SU-DHL-6 (cell line): ENCODE measurements at regions not wholly inside any gene's neighbourhood (a gene's known extent, or its start where the extent isn't known, plus 50 kb on each side); places are given as distances from the start of the nearest gene placed in this dataset.

Experiments used
- EZH2phosphoT487 ChIP-seq: fragments of 200-600 bp; sonication (generic), shearing (Covaris generic); conservative IDR thresholded peaks from 2 replicates; pipeline ENCODE4 v1.6.1; 2018; ENCODE audit warnings: mild to moderate bottlenecking, antibody characterized with exemption, low read length, moderate library complexity, mixed read lengths
- TF ChIP-seq, protein P1 (sequence below): fragments of 200-600 bp; sonication (generic); IDR thresholded peaks from one replicate; pipeline ENCODE4 v1.5.1; 2017; ENCODE audit warnings: antibody characterized with exemption, mild to moderate bottlenecking, low read length, moderate library complexity; ENCODE audit not compliant: insufficient read depth, poor library complexity, severe bottlenecking

DNA sequence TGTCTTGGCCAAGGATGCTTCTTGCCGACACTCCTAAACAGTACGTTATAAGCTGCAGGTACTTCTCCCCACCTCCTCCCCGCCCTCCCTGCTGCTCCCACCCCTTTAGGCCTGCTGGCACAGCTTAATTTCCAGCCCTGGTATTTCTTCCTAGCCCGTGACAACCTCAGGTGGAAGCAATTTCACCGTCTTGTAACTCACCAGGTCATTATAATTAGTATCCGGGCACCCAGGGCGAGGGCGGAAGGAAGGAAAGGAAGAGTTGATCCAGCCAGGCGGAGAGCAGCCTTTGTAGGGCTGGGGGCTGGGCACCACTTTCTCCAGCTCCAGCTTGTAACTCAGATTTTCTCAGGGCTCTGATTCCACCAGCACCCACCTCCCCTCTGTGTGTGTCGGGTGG is 153.5 kb upstream of the CSF3R start:
- TF ChIP-seq, protein P1, sequence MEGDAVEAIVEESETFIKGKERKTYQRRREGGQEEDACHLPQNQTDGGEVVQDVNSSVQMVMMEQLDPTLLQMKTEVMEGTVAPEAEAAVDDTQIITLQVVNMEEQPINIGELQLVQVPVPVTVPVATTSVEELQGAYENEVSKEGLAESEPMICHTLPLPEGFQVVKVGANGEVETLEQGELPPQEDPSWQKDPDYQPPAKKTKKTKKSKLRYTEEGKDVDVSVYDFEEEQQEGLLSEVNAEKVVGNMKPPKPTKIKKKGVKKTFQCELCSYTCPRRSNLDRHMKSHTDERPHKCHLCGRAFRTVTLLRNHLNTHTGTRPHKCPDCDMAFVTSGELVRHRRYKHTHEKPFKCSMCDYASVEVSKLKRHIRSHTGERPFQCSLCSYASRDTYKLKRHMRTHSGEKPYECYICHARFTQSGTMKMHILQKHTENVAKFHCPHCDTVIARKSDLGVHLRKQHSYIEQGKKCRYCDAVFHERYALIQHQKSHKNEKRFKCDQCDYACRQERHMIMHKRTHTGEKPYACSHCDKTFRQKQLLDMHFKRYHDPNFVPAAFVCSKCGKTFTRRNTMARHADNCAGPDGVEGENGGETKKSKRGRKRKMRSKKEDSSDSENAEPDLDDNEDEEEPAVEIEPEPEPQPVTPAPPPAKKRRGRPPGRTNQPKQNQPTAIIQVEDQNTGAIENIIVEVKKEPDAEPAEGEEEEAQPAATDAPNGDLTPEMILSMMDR, result no peak
- TF ChIP-seq EZH2phosphoT487, result no peak
